Right atrium auricular region (tissue), 2 donors: ENCODE measurements at regions not wholly inside any gene's neighbourhood (a gene's known extent, or its start where the extent isn't known, plus 50 kb on each side); places are given as distances from the start of the nearest gene placed in this dataset.

Source experiments
- DNase-seq: peaks from one replicate; pipeline ENCODE4 v3.0.0-alpha.2; 2019; ENCODE audit warnings: low spot score
- H3K27ac ChIP-seq, 2 donors: fragments of 200-600 bp; sonication (generic); 1 replicate in 1 of 2; 2 replicates in 1 of 2; pipeline ENCODE4 v1.5.1; 2016 to 2019
- H3K27me3 ChIP-seq, 2 donors: fragments of 200-600 bp; sonication (generic); one replicate each; pipeline versions ENCODE4 v1.5.1 to v1.6.0; 2017 to 2019
- H3K36me3 ChIP-seq: fragments of 200-600 bp; sonication (generic); one replicate; pipeline ENCODE4 v1.5.1; 2016
- H3K4me1 ChIP-seq, 2 donors: fragments of 200-600 bp; sonication (generic); one replicate each; pipeline versions ENCODE4 v1.5.1 to v1.6.0; 2017 to 2019
- H3K4me3 ChIP-seq, 2 donors: fragments of 200-600 bp; sonication (generic); 1 replicate in 1 of 2; 2 replicates in 1 of 2; pipeline ENCODE4 v1.5.1; 2017 to 2019; ENCODE audit warnings: mild to moderate bottlenecking in 1 of 2, moderate library complexity in 1 of 2
- H3K9me3 ChIP-seq, 2 donors: fragments of 200-600 bp; sonication (generic); one replicate each; pipeline ENCODE4 v1.5.1; 2019
- CTCF ChIP-seq, 2 donors: fragments of 200-600 bp; sonication (generic); IDR thresholded peaks; one replicate each; pipeline ENCODE4 v1.5.1; 2019; ENCODE audit warnings: antibody characterized with exemption in 2 of 2

GRCh38 chr4:188455062-188455752, 316.0 kb downstream of the TRIML1 start:
- Histone ChIP-seq H3K27me3 (no peaks in the 10 kb centered on the region), H3K9me3 (no peaks in the 10 kb centered on the region), H3K27ac (no peak overlapping the region), H3K4me3 (peak overlapping the region in 1 of 2 donors; percentile 31), H3K36me3 (no peaks in the 10 kb centered on the region), H3K4me1 (no peaks in the 10 kb centered on the region)
- TF ChIP-seq CTCF (IDR thresholded peaks at IDR 0.05), result no peak
- no peak for DNase-seq

- H3K27me3 ChIP-seq, result no peaks in the 10 kb centered on the region
- no peak overlapping the region for H3K27ac ChIP-seq
- TF ChIP-seq CTCF (IDR thresholded peaks at IDR 0.05), result no peak
- DNase-seq, result no peak
- H3K4me1 ChIP-seq, result no peaks in the 10 kb centered on the region
- H3K4me3 ChIP-seq, result no peak overlapping the region
- no peaks in the 10 kb centered on the region for H3K36me3 ChIP-seq
- peaks cover 0 to 5% of the 10 kb centered on the region in 2 donors for H3K9me3 ChIP-seq
These were observed 320.1 kb downstream of the TRIML1 start for GRCh38 chr4:188459381-188459780.

GRCh38 chr4:188463909-188464308, 324.7 kb downstream of the TRIML1 start:
- H3K27me3 ChIP-seq, result no peaks in the 10 kb centered on the region
- no peak for TF ChIP-seq CTCF (IDR thresholded peaks at IDR 0.05)

GRCh38 chr4:188466001-188466400, 326.8 kb downstream of the TRIML1 start:
- Histone ChIP-seq H3K27me3 (no peaks in the 10 kb centered on the region), H3K36me3 (no peaks in the 10 kb centered on the region), H3K4me1 (no peaks in the 10 kb centered on the region), H3K9me3 (peaks cover 0 to 5% of the 10 kb centered on the region in 2 donors), H3K27ac (no peak overlapping the region), H3K4me3 (no peak overlapping the region)
- no peak for DNase-seq
- no peak for TF ChIP-seq CTCF (IDR thresholded peaks at IDR 0.05)

More at GRCh38 chr4:188463909-188464308, 324.7 kb downstream of the TRIML1 start:
- Histone ChIP-seq H3K9me3 (peaks cover 0 to 5% of the 10 kb centered on the region in 2 donors), H3K4me1 (no peaks in the 10 kb centered on the region), H3K36me3 (no peaks in the 10 kb centered on the region), H3K27ac (no peak overlapping the region), H3K4me3 (no peak overlapping the region)
- no peak for DNase-seq

GRCh38 chr4:188484256-188484655, 345.0 kb downstream of the TRIML1 start:
- H3K9me3 ChIP-seq, result no peaks in the 10 kb centered on the region
- H3K4me1 ChIP-seq, result no peaks in the 10 kb centered on the region
- no peak for TF ChIP-seq CTCF (IDR thresholded peaks at IDR 0.05)

GRCh38 chr4:188485906-188486305, 346.7 kb downstream of the TRIML1 start:
- H3K9me3 ChIP-seq, result no peaks in the 10 kb centered on the region

More at GRCh38 chr4:188484256-188484655, 345.0 kb downstream of the TRIML1 start:
- no peak for DNase-seq
- Histone ChIP-seq H3K27me3 (no peaks in the 10 kb centered on the region), H3K36me3 (no peaks in the 10 kb centered on the region), H3K27ac (no peak overlapping the region), H3K4me3 (no peak overlapping the region)

More at GRCh38 chr4:188485906-188486305, 346.7 kb downstream of the TRIML1 start:
- H3K4me1 ChIP-seq, result no peaks in the 10 kb centered on the region
- DNase-seq, result no peak
- no peak overlapping the region for H3K4me3 ChIP-seq
- no peak for TF ChIP-seq CTCF (IDR thresholded peaks at IDR 0.05)
- H3K27me3 ChIP-seq, result no peaks in the 10 kb centered on the region
- H3K27ac ChIP-seq, result no peak overlapping the region
- H3K36me3 ChIP-seq, result no peaks in the 10 kb centered on the region
